ENCODE measurements at regions not wholly inside any gene's neighbourhood (a gene's known extent, or its start where the extent isn't known, plus 50 kb on each side); places are given as distances from the start of the nearest gene placed in this dataset.

DNA sequence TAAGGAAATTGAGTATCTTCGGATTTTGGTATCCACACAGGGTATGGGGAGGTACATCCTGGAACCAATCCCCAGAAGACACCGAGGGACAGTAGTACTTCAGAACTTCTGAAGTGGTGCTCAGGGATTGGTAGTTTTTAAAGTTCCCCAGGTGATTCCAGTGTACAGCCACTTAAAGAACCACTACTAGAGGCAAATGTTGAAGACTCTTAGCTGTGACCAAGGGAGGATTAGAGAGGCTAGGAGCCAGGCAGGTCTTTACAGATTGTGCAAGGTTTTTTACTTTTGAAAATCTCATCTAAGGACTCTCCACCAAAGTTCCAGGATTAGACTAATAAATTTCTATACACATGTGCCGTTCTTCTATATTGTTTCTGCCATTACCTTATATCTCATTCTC lies 52.9 kb upstream of the GLS start:
- TF ChIP-seq CTCF (IDR thresholded peaks at IDR 0.05) (no peak), POLR2AphosphoS5 (IDR thresholded peaks at IDR 0.05) (no peak)

Data from breast epithelium (tissue), 3 donors.